HG03095 (cell line): ENCODE measurements at regions not wholly inside any gene's neighbourhood (a gene's known extent, or its start where the extent isn't known, plus 50 kb on each side); places are given as distances from the start of the nearest gene placed in this dataset.

ENCODE experiments used
- ATAC-seq: cut with Tn5 transposase; IDR thresholded peaks from one replicate; pipeline ENCODE4 v1.9.1; 2021; ENCODE audit warnings: moderate library complexity; ENCODE audit not compliant: unreplicated experiment

DNA sequence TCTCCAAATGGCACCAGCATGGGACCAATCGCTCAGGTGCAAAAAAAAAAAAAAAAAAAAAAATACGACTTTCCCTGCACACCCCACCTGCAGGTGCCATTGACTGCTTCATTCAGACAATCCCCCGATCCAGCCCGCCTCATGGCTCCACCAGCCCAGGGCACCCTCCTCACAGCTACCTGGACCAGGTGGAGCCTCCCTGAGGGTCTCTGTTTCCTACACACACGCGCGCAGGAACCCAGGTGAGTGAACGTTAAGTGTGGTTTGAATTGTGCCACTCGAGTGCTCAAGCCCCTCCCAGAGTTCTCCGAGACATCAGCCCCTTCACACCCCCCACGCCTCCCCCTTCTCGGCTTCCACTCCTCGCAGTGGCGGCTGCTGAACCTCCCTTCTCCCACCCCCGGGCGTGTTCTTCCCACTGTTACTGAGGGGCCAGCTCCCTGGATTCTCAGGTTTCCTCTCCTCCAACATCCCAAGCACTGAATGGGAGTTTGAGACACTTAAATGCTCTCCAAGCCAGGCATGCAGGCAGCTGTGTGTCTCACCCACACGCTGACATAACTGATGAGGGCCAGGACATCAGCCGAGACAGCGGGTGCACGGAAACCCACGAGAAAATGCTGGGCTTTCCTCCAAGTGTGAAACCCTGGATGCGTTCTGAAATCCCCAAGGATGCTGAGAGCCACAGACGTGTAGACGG, 88.8 kb upstream of the SNTG2 start:
- ATAC-seq: no peak

- ATAC-seq: no peak
Observed at GRCh38 chr2:860259-860855, 90.3 kb upstream of the SNTG2 start.

DNA sequence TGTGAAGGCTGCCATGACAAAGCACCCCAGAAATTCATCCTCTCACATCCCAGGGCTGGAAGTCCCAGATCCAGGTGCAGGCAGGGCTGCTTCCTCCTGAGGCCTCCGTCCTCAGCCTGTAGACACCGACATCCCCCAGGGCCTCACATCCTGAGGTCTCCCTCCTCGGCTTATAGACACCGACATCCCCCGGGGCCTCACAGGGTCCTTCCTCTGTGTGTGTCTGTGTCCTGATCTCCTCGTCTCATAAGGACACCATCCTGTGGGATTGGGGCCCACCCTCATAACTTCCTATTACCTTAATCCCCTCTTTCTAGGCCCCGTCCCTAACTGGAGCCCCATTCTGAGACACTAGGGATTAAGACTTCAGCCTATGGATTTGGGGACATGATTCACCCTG, 92.0 kb upstream of the SNTG2 start:
- ATAC-seq: no peak

DNA sequence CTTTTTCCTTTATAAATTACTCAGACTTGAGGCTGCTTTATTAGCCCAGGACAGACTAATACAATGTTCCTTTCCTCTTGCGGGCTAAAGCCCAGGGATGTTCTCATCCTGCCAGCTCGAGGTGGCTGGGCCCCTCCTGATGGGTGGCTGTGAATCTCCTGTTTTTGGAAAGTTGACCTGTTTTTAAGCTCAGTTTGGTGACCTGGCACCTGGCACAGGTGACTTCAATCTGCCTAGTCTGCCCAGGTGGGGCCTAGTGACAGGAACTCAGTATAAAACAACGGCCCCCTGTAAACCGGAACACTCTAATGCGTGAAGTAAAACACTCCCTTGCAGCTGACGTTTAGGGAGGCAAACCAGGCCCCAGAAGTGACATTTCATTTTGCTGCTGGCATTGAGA, 92.7 kb upstream of the SNTG2 start:
- no peak for ATAC-seq

DNA sequence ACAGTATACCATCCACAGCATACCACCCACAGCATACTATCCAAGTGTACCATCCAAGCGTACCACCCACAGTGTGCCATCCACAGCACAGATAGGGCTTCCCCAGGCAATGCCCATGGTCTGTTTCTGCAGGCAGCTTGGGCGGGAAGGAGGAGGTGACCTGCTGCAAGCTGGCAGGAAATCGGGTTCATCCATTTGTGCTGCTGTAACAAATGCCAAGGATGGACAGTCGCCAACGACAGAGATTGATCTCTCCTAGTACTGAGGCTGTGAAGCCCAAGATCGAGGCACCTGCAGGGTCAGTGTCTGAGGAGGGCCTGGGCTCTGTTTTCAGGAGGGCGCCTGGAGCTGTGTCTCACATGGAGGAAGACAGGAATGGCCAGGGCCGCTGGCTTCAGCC, 93.6 kb upstream of the SNTG2 start:
- no peak for ATAC-seq

DNA sequence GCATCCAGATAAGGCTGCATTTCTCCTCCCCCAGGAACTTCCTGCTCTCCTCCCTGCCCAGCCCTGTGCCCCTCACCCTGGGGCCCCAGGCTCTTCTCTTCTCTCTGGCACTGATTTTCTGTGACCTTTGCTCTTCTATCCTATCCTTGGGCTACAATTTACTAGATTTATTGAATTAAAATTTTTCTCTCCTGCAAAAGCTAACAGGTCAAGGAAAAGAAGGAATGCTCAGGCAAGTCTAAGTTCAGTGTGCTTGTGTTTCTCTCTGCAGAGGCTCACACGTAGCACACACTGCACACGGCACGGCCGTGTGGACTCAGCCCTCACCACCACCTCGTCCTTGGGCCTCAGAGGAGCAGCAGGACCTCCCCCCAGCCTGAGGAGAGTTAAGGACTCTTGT, 94.2 kb upstream of the SNTG2 start:
- ATAC-seq: no peak

- ATAC-seq: no peak
Observed at GRCh38 chr2:856041-856440, 94.6 kb upstream of the SNTG2 start.

GRCh38 chr2:855177-855576, 95.5 kb upstream of the SNTG2 start:
- ATAC-seq: no peak

DNA sequence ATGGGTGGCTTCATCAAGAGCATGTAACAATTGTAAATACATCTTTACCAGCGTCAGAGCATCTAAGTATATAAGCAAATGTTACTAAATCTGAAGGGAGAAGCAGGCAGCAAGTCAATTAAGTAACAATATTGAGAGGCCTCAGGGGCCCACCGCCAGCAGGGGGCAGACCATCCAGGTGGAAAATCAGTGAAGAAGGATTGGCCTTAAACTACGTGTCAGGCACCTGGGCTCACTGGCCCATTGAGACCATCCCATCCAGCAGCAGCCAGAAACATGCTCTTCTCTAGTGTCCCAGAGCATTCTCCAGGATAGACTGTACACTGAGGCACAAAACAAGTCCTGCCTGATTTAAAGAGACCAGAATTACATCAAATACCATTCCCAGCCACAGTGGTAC, 96.2 kb upstream of the SNTG2 start:
- ATAC-seq: no peak

DNA sequence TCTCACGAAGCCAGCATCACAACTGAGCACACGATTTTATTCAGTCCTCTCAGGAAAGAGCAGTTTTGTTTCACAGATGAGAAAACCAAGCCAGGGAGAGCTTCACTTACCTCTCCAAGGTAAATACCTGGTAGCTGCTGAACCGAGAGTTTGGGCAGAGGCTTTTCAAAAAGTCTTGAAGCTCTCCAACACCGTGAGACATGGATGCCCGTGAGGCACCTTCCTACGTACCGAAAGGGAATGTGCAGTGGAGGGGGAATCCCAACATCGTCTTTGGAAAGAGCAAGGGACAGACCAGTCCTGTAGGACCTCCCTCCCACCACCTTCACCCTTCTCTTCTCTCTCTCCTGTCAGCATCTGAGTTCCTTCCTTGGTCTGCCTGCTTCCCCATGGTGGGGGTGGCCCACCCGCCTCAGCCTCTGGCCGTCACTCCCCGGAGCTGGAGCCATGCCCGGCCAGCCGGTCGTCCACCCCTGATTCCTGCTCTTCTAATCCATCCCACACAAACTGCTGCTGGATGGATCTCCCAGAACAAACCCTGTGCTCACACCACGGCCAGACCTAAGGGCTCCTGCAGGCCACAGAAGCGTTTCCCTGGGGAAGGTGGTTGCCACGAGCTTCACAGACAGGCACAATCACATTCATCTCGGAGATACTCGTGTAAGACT, 97.3 kb upstream of the SNTG2 start:
- ATAC-seq: no peak

DNA sequence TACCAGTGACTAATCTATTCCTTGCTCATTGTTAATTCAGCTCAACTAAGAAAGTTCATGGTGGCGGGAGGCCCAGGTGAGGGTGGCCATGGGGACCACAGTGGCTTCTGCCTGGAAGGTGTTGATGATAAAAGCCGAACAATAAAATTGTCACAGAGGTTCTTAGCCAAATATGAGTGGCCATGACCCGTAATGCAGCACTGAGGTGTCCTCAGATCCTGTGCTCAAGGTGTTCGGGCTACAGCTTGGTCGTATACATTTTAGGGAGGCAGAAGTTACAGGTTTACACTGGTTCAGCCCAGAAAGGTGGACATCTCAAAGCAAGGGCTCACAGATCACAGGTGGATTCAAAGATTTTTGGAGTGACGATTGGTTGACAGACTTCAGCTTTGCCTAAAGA, 98.5 kb upstream of the SNTG2 start:
- ATAC-seq: no peak

GRCh38 chr2:851680-852079, 99.0 kb upstream of the SNTG2 start:
- ATAC-seq: no peak

DNA sequence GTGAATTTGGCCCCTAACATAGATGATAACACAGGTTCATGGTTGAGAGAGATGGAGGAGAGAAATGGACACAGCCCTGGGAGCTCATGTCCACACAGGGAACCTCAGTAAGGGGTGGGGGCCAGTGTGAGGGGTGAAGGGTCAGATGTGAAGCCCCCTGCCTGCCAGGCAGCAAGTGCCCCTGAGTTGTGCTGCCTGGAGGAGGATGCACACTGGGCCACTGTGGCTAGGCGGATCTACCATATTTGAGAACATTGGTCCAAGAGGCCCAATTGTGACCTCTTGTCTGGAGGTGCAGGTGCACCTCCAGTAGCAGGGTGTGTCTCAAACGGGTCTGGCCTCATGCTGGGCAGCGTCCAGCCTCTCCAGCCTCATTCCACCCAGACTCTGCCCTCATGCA, 99.6 kb upstream of the SNTG2 start:
- ATAC-seq: no peak

DNA sequence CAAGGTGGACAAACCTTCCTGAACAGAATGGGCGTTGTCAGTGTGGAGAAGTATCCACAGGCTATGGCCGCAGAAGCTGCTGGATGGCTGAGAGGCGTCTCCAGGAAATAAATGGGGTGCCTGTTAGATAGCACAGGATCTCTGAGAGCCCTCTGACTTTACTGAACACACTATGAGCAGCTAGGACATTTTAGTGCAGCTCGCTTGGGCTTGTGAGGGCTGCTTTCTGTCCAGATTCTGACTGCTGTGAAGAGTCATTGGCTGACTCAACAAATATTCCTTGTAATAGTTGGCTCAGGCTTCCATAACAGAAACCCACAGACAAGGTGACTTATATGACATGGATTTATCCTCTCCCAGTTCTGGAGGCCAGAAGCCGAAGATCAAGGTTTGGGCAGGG, 100.2 kb upstream of the SNTG2 start:
- no peak for ATAC-seq

GRCh38 chr2:848099-848498, 102.5 kb upstream of the SNTG2 start:
- ATAC-seq: no peak

GRCh38 chr2:847669-848068, 103.0 kb upstream of the SNTG2 start:
- ATAC-seq: no peak

DNA sequence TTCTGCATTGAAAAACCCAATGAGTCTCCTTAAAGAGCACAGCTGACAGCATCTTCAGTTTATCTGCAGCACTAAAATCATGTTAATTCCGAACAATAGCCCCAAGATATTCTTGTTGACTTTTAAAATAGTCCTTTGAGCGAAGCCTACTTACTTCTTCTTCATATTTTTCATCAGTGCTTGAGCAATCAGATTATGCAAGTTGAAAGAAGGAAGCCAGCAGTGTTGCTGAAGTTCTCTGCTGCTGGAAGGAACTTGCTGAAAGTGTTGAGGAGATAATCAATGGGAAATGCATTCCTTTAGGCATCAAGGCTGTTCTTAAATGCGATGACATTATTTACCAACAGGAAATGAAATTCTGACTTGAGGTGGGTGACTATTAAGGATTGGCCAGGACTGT, 105.9 kb upstream of the SNTG2 start:
- ATAC-seq: no peak

GRCh38 chr2:842151-842803, 108.4 kb upstream of the SNTG2 start:
- ATAC-seq: no peak

DNA sequence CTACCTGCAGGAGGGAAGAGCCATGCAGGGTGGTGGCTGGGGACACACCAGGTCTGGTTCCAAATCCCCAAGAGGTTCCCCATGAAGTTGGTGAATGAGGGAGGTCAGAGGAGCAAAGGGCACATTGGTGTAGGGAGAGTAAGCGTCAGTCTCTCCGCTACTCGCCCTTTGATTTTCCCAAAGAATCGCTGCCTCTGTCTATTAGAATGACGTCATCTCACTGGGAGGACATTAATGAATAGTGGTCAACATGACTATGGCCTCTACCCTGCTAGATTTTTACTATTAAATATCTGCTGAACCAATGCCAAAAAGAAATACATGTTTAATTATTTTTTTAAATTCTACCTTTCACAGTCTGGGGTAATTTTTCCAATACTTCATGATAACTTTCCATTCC, 109.6 kb upstream of the SNTG2 start:
- no peak for ATAC-seq

- ATAC-seq: no peak
Observed at GRCh38 chr2:834233-834632, 116.4 kb upstream of the SNTG2 start.

- no peak for ATAC-seq
Observed at GRCh38 chr2:833180-833579, 117.5 kb upstream of the SNTG2 start.

GRCh38 chr2:832635-833034, 118.0 kb upstream of the SNTG2 start:
- ATAC-seq: no peak
